HL-60 (cell line): ENCODE measurements at regions not wholly inside any gene's neighbourhood (a gene's known extent, or its start where the extent isn't known, plus 50 kb on each side); places are given as distances from the start of the nearest gene placed in this dataset.

ENCODE experiments used
- DNase-seq, 2 experiments: peaks; one replicate each; pipeline ENCODE4 v3.0.0-alpha.2; 2010 to 2020; ENCODE audit warnings: low read depth in 1 of 2, low spot score in 1 of 2
- H3K27ac ChIP-seq: fragments of 250-450 bp; sonication (Bioruptor Pico); replicated peaks from 2 replicates; pipeline ENCODE4 v1.5.1; 2020; ENCODE audit warnings: mild to moderate bottlenecking, moderate library complexity
- H3K27me3 ChIP-seq: fragments of 250-450 bp; sonication (Bioruptor Pico); 2 replicates; pipeline ENCODE4 v1.5.1; 2021; ENCODE audit warnings: mild to moderate bottlenecking, moderate library complexity; ENCODE audit not compliant: insufficient read depth, poor library complexity, severe bottlenecking
- H3K4me3 ChIP-seq: replicated peaks from 2 replicates; pipeline ENCODE4 v1.5.1; 2011; ENCODE audit warnings: mild to moderate bottlenecking, control low read depth, low read length; ENCODE audit not compliant: insufficient read depth
- GABPA ChIP-seq: IDR thresholded peaks from 2 replicates; pipeline ENCODE4 v1.6.1; 2012; ENCODE audit warnings: low read depth
- POLR2AphosphoS5 ChIP-seq: IDR thresholded peaks from 2 replicates; pipeline ENCODE4 v1.6.1; 2012; ENCODE audit warnings: low read depth
- REST ChIP-seq: IDR thresholded peaks from 2 replicates; pipeline ENCODE4 v1.6.1; 2012; ENCODE audit warnings: low read depth; ENCODE audit not compliant: insufficient replicate concordance
- SPI1 ChIP-seq: IDR thresholded peaks from 2 replicates; pipeline ENCODE4 v1.6.1; 2012; ENCODE audit warnings: low read depth, mild to moderate bottlenecking, borderline replicate concordance
- TF ChIP-seq, protein P1 (sequence below): IDR thresholded peaks from one replicate; pipeline ENCODE4 v1.5.1; 2011; ENCODE audit warnings: low read length, control low read depth, inconsistent platforms; ENCODE audit not compliant: insufficient read depth

DNA sequence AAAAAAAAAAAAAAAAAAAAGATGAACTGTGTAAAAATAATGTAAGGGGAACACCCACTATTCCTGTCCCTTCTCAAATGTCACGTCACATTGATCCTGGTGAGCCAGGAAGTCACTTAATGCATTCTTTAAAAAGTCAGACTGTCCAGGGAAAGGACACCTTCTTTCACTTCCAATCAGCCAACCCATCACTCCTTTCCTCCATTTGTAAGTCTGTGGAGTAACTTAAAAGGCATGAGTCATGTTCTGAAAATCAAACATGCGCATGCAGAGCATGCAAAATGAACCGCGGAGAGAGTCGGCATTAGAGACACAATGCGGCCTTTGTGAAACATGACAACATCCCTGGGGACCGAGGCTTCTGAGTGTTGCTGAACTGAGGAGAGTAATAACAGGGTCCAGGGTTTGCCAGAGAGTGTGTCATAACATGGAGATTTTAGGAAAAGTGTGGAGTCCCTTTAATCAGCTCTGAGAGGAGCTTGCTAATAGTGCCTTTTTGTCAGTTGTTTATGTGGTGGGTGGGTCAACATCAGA lies 77.6 kb upstream of the SEMA6A start:
- H3K27ac ChIP-seq = no peak overlapping the region
- H3K27me3 ChIP-seq = no peaks in the 10 kb centered on the region
- H3K4me3 ChIP-seq = no peak overlapping the region
- DNase-seq = no peak
- TF ChIP-seq, protein P1, sequence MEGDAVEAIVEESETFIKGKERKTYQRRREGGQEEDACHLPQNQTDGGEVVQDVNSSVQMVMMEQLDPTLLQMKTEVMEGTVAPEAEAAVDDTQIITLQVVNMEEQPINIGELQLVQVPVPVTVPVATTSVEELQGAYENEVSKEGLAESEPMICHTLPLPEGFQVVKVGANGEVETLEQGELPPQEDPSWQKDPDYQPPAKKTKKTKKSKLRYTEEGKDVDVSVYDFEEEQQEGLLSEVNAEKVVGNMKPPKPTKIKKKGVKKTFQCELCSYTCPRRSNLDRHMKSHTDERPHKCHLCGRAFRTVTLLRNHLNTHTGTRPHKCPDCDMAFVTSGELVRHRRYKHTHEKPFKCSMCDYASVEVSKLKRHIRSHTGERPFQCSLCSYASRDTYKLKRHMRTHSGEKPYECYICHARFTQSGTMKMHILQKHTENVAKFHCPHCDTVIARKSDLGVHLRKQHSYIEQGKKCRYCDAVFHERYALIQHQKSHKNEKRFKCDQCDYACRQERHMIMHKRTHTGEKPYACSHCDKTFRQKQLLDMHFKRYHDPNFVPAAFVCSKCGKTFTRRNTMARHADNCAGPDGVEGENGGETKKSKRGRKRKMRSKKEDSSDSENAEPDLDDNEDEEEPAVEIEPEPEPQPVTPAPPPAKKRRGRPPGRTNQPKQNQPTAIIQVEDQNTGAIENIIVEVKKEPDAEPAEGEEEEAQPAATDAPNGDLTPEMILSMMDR = no peak
- TF ChIP-seq REST = no peak

DNA sequence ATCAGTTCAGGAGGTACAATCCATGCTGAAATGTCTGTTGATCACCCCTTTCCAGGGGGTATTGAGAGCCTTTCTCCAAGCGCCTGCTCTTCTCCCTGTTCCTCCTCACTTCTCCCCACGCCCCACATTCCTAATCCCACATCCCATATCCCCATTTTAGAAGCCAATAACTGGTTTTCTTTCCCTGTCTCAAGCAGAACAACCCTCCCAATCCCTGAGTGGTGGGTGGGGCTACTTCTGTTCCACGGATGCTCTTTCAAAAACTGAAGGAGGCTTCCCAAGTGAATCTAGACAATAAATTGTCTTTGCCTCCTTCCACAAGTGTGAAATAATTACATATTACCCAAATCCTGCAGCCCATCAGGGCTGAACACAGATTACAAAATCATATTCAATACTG lies 77.0 kb upstream of the SEMA6A start:
- Histone ChIP-seq H3K4me3 (no peak overlapping the region), H3K27me3 (no peaks in the 10 kb centered on the region), H3K27ac (no peak overlapping the region)
- DNase-seq = no peak
- TF ChIP-seq GABPA (no peak), REST (no peak), POLR2AphosphoS5 (no peak), SPI1 (no peak)
- TF ChIP-seq, protein P1 = no peak

DNA sequence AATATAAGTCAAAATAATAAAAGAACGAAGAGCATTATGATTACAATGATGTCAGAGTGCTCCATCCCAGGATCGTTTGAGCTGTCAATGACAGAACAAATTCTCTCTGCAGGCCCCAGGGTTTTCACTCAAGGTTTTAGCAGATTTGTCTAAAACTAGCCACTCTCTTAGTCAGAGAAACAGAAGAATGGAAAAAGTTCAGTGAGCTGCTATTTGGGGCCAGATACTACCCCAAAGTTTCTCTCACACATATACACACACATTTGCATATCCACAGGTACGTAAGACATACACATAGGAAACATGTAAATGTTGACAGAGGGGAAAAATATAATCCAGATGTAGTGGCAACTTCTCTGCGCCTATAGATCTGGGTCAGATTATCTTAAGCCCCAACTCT lies 76.3 kb upstream of the SEMA6A start:
- no peak overlapping the region for H3K4me3 ChIP-seq
- TF ChIP-seq POLR2AphosphoS5 (no peak), SPI1 (no peak), GABPA (no peak), REST (no peak)
- TF ChIP-seq, protein P1 = no peak
- H3K27me3 ChIP-seq = no peaks in the 10 kb centered on the region
- H3K27ac ChIP-seq = no peak overlapping the region
- DNase-seq = no peak
